ENCODE measurements at regions not wholly inside any gene's neighbourhood (a gene's known extent, or its start where the extent isn't known, plus 50 kb on each side); places are given as distances from the start of the nearest gene placed in this dataset.
A peak's percentile ranks its signal among the peaks of the same experiment; 100 is the strongest.

DNA sequence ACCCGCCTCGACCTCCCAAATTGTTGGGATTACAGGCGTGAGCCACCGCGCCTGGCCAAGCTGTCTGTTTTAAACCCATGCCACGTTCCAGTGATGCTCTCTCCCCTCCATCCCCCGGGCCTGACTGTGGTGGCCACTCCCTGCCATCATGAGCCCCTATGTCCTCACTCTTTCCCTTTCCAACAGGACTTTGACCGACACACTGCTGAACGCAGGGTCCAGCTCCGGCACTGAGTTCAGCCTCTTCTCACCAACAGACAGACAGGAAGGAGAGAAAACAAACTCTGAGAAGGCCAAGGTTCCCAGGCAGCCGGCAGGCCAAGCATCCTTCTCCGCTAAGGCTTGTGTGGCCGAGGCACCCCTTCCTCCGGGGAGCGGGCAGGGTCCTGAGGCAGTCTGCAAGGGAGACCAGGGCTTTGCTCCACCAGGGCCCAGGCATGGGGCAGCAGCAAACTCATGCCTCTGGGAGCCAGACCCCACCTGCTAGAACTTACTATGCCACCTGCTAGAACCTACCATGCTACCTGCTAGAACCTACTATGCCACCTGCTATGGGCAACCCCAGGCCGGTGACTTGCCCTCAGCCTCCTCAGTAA lies 152.7 kb downstream of the CRYBB2 start:
- no peaks in the 10 kb centered on the region for H3K4me1 Mint-ChIP-seq
- H3K27ac Mint-ChIP-seq = no peak overlapping the region
- H3K36me3 Mint-ChIP-seq = peaks cover 7% of the 10 kb centered on the region
- H3K4me3 Mint-ChIP-seq = no peak overlapping the region
- no peaks in the 10 kb centered on the region for H3K27me3 Mint-ChIP-seq
- no peaks in the 10 kb centered on the region for H3K9me3 Mint-ChIP-seq

DNA sequence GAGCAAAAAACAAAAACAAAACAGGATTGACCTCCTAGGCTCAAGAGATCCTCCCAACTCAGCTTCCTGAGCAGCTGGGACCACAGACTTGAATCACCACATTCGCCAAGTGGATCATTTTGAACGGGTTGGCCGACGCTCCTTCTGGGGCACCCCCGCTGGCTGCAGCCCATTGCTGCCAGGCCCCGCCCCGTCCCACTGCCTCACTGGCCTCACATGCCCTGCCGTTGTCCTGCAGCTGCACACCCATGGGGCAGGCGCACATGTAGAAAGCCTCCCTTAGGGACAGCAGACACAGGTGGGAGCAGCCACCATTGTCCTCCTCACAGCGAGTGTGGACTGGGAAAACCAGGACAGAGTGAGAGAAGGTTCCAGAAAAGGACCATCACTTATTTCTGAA lies 154.5 kb downstream of the CRYBB2 start:
- Mint-ChIP-seq H3K27ac (no peak overlapping the region), H3K36me3 (peaks cover 7% of the 10 kb centered on the region), H3K9me3 (no peaks in the 10 kb centered on the region), H3K4me3 (no peak overlapping the region), H3K27me3 (no peaks in the 10 kb centered on the region), H3K4me1 (no peaks in the 10 kb centered on the region)

DNA sequence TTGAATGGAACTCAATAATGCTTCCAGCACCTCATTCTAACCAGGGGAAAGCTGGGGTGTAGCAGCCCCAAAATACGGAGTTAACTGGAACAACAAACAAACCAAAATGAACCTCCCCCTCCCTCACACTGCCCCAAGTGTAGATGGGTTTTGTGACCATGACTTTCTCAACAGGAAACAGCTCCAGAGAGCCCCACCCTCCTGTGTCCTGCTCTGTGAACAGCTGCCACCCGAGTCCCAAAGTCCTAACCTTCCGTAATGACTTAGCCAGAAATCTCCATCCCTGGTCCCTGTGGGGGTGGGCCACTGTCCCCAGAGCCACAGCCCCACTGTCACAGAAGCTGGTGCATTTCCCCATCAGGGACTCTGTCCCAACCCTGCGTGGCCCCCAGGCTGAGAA lies 155.4 kb downstream of the CRYBB2 start:
- peaks cover 10% of the 10 kb centered on the region for H3K36me3 Mint-ChIP-seq
- H3K4me1 Mint-ChIP-seq = no peaks in the 10 kb centered on the region
- no peak overlapping the region for H3K27ac Mint-ChIP-seq
- H3K4me3 Mint-ChIP-seq = no peak overlapping the region
- no peaks in the 10 kb centered on the region for H3K27me3 Mint-ChIP-seq
- no peaks in the 10 kb centered on the region for H3K9me3 Mint-ChIP-seq

DNA sequence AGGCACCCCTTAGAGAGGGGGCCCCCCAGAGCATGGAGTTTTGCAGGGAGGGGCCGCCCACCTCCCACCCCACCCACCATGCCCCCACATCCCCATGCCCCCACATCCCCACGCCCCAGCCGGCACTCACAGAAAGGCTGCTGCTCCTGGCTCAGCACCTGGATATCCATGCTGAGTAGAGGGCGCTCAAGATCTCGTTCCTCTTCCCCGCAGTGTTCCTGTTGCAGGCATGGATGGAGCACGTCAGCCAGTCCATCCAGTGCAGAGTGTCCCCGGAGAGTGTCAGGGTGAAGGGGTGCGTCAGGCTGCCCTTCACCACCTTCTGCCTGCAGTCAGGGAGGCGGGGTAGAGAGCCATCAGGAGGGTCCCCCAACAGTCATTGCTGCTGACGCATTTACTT lies 156.2 kb downstream of the CRYBB2 start:
- no peaks in the 10 kb centered on the region for H3K4me1 Mint-ChIP-seq
- H3K27me3 Mint-ChIP-seq = no peaks in the 10 kb centered on the region
- no peaks in the 10 kb centered on the region for H3K9me3 Mint-ChIP-seq
- no peak overlapping the region for H3K4me3 Mint-ChIP-seq
- H3K36me3 Mint-ChIP-seq = peaks cover 11% of the 10 kb centered on the region
- H3K27ac Mint-ChIP-seq = no peak overlapping the region

DNA sequence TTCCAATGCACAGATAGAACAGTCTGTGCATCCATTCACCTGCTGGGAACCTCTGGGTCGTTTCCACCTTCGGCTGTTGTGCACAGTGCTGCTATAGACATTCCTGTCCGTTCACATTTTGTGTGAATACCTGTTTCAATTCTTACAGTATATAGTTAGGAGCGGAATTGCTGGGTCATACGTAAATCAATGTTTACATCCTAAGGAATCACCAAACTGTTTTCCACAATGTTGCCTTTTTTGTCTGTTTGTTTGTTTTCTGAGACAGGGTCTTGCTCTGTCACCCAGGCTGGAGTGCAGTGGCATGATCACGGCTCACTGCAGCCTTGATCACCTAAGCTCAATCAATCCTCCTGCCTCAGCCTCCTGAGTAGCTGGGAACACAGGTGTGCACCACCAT lies 158.3 kb downstream of the CRYBB2 start:
- Mint-ChIP-seq H3K27me3 (no peaks in the 10 kb centered on the region), H3K9me3 (no peaks in the 10 kb centered on the region), H3K4me3 (no peak overlapping the region), H3K27ac (no peak overlapping the region), H3K36me3 (peaks cover 9% of the 10 kb centered on the region), H3K4me1 (no peaks in the 10 kb centered on the region)

DNA sequence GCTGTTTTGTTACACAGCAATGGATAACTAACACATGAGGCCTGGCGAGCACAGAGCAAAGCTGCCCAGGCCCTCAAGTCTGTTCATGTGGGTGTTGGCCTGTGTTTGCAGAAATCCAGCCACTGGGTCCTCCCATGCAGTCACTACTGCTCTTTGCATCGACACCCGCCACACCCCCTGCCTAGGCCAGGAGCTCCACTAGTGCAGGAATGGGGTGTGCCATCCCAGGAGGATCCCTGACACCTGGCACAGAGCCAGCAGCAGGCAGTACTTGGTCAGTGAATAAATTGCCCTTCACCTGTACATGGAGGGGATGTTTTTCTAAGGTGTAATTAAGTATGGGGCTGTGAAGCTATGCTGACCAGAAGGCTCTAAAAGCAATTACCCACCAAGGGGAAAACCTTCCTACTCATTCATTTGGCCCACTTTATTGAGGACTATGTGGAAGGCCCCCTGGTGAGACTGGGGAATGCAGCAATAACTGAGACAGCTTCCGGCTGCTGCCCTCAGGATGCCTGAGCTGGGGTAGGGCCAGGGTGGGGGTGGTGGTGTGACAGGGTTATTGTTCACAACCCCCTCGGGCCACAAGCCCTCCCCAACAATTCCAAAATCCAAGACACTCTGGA lies 160.8 kb downstream of the CRYBB2 start:
- Mint-ChIP-seq H3K4me3 (no peak overlapping the region), H3K27ac (no peak overlapping the region), H3K27me3 (no peaks in the 10 kb centered on the region), H3K36me3 (peaks cover 5% of the 10 kb centered on the region), H3K9me3 (no peaks in the 10 kb centered on the region), H3K4me1 (peaks cover 6% of the 10 kb centered on the region)

DNA sequence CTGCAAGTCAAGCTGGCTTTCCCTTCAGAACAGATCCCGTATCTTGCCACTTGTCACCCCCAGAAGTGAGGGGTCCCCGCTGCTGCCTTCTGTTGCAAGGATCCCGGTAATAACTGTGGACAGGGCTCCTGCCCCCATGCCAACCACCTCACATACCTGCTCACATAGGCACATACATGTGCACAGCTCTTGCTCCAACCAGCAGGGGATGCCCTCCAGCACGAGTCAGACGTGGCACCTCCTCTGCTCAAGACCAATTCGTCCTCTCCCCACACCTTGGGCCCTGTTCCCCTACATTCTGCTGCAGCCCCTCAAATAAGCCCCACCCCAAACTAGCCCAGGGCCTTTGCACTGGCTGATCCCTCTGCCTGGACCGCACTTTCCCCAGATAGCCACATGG lies 163.3 kb downstream of the CRYBB2 start:
- Mint-ChIP-seq H3K9me3 (no peaks in the 10 kb centered on the region), H3K36me3 (peaks cover 3% of the 10 kb centered on the region), H3K27ac (no peak overlapping the region), H3K4me3 (no peak overlapping the region), H3K27me3 (no peaks in the 10 kb centered on the region), H3K4me1 (peaks cover 32% of the 10 kb centered on the region)

DNA sequence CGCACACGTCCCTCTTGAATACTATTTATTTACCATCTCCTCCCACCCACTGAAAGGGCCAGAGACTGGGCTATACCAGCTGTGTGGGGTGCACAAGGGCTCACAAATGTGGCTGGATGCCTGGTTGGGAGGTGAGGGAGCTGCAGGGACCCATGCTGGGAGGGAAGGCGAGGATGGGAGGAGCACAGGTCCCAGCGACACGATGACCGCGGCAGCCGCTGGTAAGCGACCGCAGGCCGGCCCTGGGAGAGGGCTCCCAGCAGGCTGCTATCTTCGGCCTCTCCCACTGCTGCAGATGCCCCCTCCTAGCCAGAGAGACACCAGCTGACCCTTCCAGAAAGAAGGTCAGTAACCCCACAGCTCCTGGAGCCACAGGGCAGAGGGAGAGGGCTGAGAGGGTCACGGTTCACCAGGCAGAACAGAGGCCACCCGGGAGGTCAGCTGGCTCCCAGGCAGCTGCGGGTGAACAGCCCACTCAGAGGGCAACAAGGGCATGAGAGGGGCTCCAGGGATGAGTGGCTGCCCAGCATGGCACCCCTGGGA lies 163.9 kb downstream of the CRYBB2 start:
- Mint-ChIP-seq H3K4me1 (peaks cover 37% of the 10 kb centered on the region), H3K9me3 (no peaks in the 10 kb centered on the region)

DNA sequence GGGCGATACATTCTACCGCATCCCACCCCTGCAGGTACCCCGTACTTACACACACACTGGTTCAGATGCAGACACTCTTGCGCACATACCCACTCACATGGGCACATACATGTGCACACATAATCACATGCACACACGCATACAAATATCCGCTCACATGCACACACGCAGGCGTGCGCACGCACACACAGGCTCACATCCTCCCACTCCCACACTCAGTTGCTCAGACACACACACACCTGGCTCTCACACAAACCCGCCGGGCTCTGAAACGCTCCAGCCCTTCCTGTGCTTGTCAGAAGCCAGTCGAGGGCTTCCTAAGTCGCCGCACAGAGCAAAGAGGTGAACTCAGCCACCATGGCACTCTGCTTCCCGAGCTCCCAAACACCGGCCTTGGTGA lies 164.5 kb downstream of the CRYBB2 start:
- Mint-ChIP-seq H3K36me3 (peaks cover 3% of the 10 kb centered on the region), H3K4me1 (peaks cover 43% of the 10 kb centered on the region), H3K9me3 (no peaks in the 10 kb centered on the region), H3K4me3 (no peak overlapping the region), H3K27me3 (no peaks in the 10 kb centered on the region), H3K27ac (no peak overlapping the region)

More for the DNA sequence above, 163.9 kb downstream of the CRYBB2 start:
- no peak overlapping the region for H3K27ac Mint-ChIP-seq
- no peaks in the 10 kb centered on the region for H3K27me3 Mint-ChIP-seq
- peaks cover 3% of the 10 kb centered on the region for H3K36me3 Mint-ChIP-seq
- H3K4me3 Mint-ChIP-seq = no peak overlapping the region

DNA sequence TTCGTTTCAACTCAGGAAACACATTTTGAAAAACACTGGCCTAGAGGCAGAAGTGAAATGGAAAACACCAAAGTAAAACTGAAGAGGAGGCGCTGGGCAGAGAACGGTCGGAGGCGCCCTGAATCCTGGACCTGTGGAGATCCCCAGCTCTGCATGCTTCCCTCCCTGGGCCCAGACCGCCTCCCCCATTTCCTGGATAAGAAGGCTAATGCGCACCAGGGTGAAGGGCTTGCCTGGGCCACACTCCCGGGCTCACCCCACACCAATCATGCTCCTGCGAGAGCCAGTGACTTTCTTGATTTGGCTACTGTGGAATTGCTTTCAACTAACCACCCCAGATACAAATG lies 167.1 kb downstream of the CRYBB2 start:
- Mint-ChIP-seq H3K36me3 (no peaks in the 10 kb centered on the region), H3K27ac (no peak overlapping the region), H3K9me3 (no peaks in the 10 kb centered on the region), H3K4me3 (peak overlapping the region; percentile 19), H3K27me3 (no peaks in the 10 kb centered on the region), H3K4me1 (peaks cover 60% of the 10 kb centered on the region)

DNA sequence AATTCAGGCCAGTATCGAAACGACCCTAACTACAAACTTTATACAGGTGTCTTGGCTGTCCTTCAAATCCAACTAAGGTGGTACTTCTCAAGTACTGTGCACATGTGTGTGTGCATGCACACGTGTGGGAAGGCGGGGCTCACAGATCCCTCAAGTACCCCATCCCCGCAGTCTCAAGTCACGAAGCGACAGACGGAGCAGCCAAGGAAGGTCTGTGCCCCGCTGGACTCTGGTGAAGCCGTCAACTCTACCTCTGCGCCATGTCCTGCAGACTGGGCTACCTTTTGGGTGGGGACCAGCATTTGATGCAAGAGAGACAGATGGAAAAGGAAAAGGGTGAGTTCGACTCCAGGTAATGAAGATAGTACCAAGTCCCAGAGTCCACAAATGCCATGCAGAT lies 169.0 kb downstream of the CRYBB2 start:
- Mint-ChIP-seq H3K27ac (no peak overlapping the region), H3K36me3 (no peaks in the 10 kb centered on the region), H3K9me3 (no peaks in the 10 kb centered on the region), H3K27me3 (no peaks in the 10 kb centered on the region), H3K4me1 (peaks cover 63% of the 10 kb centered on the region), H3K4me3 (no peak overlapping the region)

DNA sequence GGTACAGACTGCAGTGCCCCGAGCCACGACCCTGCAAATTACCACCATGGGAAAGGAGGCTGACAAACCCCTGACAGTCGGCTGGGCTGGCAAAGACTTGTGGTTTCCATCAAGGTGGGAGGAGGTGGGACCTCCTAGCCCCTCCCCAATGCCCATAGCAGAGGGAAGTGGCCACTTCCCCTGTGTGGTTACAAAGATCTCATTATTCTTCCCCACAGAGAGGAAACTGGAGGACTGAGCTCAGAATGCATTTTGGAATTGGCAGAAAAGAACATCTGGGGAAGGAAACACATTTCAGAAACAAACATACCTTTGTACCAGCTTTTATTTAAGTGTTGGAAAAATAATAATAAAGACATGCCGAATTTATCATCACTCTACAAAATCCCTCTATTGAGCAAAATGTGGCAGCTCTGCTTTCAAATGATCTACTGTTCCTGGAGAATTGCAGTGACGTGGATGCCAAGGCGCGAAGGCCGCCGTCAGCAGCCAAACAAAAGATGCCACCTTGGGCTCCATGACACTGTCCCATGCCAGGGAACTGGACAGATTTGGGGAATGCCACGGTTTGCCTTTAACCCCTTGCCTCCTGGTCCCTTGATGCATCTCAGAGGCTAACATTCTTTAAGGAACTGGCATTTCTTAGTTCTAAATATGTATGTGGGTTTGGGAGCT lies 169.6 kb downstream of the CRYBB2 start:
- Mint-ChIP-seq H3K27ac (no peak overlapping the region), H3K9me3 (no peaks in the 10 kb centered on the region), H3K4me1 (peaks cover 63% of the 10 kb centered on the region), H3K36me3 (no peaks in the 10 kb centered on the region), H3K27me3 (no peaks in the 10 kb centered on the region), H3K4me3 (no peak overlapping the region)

DNA sequence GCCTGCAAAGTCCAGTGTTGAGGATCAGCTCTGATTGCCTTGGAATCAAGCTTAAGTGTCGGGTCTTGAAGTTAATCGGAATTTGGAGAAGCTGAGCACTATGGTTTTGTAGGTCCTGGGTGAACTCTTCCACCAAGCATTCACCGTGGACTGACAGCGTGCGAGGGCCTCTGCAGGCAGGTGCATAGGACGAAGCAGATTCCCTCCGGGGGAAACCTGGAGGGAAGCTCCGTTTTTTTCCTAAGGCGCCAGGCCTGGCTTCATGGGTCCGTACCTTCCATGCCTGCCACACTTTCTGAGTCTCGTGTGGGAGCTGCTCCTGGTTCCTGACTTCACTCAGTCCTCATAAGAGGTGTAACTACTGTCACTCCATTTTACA lies 170.1 kb downstream of the CRYBB2 start:
- Mint-ChIP-seq H3K36me3 (no peaks in the 10 kb centered on the region), H3K9me3 (no peaks in the 10 kb centered on the region), H3K4me1 (peaks cover 63% of the 10 kb centered on the region), H3K27me3 (no peaks in the 10 kb centered on the region), H3K27ac (no peak overlapping the region), H3K4me3 (no peak overlapping the region)

DNA sequence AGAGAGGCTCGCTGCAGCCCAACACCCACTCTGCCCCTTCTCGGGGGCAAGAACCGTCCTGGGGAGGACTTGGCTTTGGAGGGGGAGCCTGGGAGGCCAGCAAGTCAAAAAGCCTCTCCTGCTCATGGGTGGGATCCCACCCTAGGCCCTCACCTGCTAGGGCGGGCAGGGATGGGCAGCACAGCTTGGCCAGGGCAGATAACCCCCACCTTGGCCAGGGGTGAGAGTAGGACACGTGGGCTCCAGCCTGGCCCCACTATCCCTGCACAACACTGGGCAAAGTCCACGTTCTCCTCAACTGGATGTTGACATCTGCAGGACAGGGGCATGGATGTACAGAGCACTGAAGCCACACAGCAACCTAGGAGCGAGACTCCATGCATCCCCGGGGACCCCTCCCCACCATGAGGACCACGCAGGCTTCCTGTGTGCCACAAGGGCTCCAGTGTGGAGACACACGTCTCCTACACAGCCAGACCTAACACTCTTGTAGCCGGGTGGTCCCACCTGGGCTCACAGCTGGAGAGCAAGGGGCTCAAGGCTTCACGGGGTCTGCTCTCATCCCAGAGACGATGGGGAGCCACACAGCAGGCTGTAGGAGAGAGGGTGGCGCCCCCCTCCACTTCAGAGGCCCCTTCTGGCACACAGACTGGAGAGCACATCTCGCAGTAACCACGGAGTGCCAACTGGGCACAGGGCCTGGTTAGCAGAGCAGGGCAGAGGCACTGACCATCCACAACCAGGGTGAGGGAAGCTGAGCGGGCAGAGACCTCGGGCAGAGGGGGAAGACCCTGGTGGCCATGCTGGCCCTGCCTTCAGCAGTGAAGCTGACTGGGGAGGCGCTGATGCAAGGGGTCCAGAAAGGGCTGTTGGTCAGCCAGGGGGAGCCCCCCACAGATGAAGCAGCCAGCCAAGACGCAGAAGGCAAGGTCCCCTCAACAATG lies 171.1 kb downstream of the CRYBB2 start:
- H3K36me3 Mint-ChIP-seq = no peaks in the 10 kb centered on the region
- H3K4me3 Mint-ChIP-seq = no peak overlapping the region
- no peaks in the 10 kb centered on the region for H3K9me3 Mint-ChIP-seq
- peaks cover 57% of the 10 kb centered on the region for H3K4me1 Mint-ChIP-seq
- no peaks in the 10 kb centered on the region for H3K27me3 Mint-ChIP-seq
- no peak overlapping the region for H3K27ac Mint-ChIP-seq

DNA sequence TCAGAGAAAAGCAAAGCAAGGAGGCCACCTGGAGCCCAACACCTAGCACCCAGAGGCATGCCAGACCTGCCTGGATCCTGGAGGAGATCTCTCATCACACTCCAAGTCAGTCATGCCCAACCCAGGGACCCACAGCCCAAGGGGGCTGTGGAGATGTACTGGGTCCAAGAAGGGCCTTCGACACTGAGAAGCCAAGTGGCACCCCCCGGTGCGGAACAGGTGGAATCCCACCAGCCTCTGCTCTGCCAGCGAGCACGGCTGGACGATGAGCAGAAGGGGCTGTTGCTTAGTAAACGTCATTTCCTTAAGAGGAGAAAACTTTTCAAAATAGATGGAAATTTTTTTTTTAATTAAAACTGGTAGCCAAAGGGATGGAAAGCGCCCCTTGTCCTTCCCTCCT lies 171.9 kb upstream of the GRK3 start:
- peaks cover 51% of the 10 kb centered on the region for H3K4me1 Mint-ChIP-seq
- H3K4me3 Mint-ChIP-seq = no peak overlapping the region
- H3K36me3 Mint-ChIP-seq = no peaks in the 10 kb centered on the region
- H3K27me3 Mint-ChIP-seq = no peaks in the 10 kb centered on the region
- H3K9me3 Mint-ChIP-seq = no peaks in the 10 kb centered on the region
- no peak overlapping the region for H3K27ac Mint-ChIP-seq
